ENCODE measurements at regions not wholly inside any gene's neighbourhood (a gene's known extent, or its start where the extent isn't known, plus 50 kb on each side); places are given as distances from the start of the nearest gene placed in this dataset.

DNA sequence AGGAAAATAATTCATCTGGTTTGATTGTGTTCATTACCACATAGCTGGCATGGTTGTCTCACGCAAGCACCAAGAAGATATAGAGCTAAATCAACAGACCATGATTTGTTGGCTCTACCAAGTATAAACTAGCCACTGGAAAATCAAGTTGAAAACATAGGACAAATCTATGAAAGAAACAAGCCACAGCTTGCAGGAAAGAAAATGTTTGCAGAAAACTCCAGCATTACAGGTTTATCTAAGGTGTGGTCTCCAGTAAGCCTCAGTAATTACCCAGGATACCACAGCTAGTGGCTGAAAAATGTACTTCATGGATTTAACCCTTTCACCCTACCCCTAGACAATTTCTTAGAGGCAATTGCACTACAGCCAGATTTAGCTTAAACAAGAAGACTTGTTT lies 340.6 kb downstream of the SOX2 start:
- TF ChIP-seq, protein P1, sequence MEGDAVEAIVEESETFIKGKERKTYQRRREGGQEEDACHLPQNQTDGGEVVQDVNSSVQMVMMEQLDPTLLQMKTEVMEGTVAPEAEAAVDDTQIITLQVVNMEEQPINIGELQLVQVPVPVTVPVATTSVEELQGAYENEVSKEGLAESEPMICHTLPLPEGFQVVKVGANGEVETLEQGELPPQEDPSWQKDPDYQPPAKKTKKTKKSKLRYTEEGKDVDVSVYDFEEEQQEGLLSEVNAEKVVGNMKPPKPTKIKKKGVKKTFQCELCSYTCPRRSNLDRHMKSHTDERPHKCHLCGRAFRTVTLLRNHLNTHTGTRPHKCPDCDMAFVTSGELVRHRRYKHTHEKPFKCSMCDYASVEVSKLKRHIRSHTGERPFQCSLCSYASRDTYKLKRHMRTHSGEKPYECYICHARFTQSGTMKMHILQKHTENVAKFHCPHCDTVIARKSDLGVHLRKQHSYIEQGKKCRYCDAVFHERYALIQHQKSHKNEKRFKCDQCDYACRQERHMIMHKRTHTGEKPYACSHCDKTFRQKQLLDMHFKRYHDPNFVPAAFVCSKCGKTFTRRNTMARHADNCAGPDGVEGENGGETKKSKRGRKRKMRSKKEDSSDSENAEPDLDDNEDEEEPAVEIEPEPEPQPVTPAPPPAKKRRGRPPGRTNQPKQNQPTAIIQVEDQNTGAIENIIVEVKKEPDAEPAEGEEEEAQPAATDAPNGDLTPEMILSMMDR (IDR thresholded peaks at IDR 0.05), result no peak
- no peak for TF ChIP-seq POLR2A (IDR thresholded peaks at IDR 0.05)
- TF ChIP-seq POLR2AphosphoS5 (IDR thresholded peaks at IDR 0.05; ENCODE audit: insufficient read depth in 1 of 2, low read depth in 1 of 2), result peak in 1 of 2 donors; percentile 60

All from vagina (tissue), 2 donors.